ENCODE measurements at regions not wholly inside any gene's neighbourhood (a gene's known extent, or its start where the extent isn't known, plus 50 kb on each side); places are given as distances from the start of the nearest gene placed in this dataset.

DNA sequence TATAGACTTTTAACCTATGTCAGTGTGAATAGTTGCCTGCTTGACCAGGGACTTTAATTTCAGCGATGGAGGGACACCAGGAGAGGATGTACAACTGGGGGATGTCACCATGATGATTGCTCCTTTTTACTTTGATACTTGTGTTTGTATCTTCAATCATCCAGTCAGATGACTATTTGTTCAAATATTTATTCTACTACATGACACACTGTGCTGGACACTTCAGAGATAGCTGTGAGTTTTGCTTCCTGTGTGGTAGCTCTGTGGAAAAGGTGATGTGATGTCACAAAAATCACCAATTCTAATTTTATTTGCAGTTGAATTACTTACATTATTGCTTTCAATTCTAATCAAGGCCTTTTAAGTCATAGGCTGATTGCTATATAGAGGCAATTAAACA is 62.7 kb upstream of the CREB5 start:
- TF ChIP-seq, protein P1, sequence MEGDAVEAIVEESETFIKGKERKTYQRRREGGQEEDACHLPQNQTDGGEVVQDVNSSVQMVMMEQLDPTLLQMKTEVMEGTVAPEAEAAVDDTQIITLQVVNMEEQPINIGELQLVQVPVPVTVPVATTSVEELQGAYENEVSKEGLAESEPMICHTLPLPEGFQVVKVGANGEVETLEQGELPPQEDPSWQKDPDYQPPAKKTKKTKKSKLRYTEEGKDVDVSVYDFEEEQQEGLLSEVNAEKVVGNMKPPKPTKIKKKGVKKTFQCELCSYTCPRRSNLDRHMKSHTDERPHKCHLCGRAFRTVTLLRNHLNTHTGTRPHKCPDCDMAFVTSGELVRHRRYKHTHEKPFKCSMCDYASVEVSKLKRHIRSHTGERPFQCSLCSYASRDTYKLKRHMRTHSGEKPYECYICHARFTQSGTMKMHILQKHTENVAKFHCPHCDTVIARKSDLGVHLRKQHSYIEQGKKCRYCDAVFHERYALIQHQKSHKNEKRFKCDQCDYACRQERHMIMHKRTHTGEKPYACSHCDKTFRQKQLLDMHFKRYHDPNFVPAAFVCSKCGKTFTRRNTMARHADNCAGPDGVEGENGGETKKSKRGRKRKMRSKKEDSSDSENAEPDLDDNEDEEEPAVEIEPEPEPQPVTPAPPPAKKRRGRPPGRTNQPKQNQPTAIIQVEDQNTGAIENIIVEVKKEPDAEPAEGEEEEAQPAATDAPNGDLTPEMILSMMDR (IDR thresholded peaks at IDR 0.05; ENCODE audit: control extremely low read depth, extremely low read depth, low read depth, missing control alignments), result no peak
- ChIA-PET CTCF (interaction anchor here (1.4 to 3.4 kb wide), 3 partner anchors 11 to 35 kb away, joined by 3 to 20 read pairs (median 3); no protein-coding TSS in a partner anchor), POLR2A (no interaction called here)
- no peak for DNase-seq (ENCODE audit: extremely low spot score)

DNA sequence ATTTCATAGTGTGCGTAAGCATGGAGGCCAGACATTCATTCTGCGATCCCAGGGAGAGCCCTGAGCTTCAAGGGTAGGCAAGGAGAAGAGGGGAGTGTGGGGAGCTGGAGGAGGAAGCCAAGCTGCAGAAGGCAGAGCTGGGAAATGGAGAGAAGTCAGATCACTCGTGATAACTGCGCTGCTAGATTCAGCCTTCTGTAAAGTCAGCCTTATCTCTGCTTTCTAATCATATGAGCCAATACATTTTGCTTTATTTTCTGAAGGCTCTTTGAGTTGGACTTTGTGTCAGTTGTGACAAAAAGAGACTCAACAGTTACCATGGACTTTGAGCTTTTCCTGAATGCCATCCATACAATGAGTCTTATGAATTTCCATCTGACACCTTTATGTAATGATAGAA is 61.7 kb upstream of the CREB5 start:
- TF ChIP-seq, protein P1 (IDR thresholded peaks at IDR 0.05; ENCODE audit: control extremely low read depth, extremely low read depth, low read depth, missing control alignments), result no peak
- ChIA-PET POLR2A (no interaction called here), CTCF (interaction anchor here (1.4 to 2.0 kb wide), 3 partner anchors 12 to 37 kb away, joined by 3 to 7 read pairs (median 4); no protein-coding TSS in a partner anchor)
- no peak for DNase-seq (ENCODE audit: extremely low spot score)

DNA sequence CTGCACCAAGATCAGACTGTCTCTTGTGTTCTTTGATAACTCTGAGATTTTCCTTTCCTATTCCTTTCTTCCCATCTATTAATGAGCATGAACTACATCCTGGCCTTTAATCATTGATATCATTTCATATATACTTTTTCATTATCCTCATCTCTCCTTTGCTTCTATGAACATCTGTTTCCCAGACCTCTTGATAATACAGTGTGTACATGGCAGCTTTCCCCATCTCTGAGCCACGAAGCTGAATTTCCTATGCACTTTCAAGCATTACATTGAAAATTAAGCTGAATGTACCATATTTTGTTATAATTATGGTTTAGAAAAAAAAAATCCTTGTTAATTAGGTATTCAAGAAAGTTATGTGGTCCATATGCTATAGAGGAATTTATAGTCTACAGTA is 60.9 kb upstream of the CREB5 start:
- DNase-seq (ENCODE audit: extremely low spot score), result no peak
- TF ChIP-seq, protein P1 (IDR thresholded peaks at IDR 0.05; ENCODE audit: control extremely low read depth, extremely low read depth, low read depth, missing control alignments), result no peak
- POLR2A ChIA-PET, result interaction anchor here (0.6 kb wide), 1 partner anchor 1063 kb away, joined by 3 read pairs; no protein-coding TSS in a partner anchor
- CTCF ChIA-PET, result interaction anchor here (1.4 to 2.0 kb wide), 2 partner anchors 11 to 12 kb away, joined by 4 to 7 read pairs; no protein-coding TSS in a partner anchor

DNA sequence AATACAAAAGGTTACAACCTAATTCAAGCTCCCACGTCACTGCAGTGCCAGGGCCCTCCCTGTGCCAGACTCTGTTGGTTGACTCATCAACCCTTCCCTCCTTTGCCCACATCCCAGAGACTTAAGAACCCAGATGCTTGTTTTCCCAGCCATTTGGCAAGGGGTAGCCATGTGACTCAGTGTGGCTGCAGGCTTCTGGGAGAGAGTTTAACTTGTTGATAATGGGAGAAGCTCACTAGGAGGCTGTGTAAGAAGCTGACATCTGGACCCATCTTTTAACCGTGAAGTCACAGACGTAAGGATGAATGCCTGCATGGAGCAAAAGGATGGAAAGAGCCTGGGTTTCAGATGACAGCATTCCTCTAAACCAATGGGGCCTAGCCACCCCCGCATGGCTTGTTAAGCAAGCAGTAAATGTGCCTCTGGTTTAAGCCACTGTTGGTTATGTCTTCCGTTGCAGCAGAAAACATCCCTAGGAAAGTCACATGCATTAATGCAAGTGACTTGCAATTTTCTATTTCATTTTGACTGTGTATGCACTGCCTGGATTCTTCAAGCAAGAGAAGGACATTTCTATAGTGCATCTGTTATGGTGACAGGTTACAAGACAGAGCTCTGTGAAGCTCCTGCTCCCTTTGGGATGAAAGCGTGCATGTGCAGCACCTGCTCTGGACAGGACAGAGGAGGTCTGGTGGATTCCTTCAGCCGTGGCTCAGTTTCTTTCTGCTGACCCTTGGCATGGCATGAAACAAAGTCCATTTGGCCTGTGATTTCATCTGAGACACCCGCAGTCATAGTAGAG is 57.5 kb upstream of the CREB5 start:
- CTCF ChIA-PET, result interaction anchor here (1.1 kb wide), 1 partner anchor 10 kb away, joined by 3 read pairs; no protein-coding TSS in a partner anchor
- POLR2A ChIA-PET, result no interaction called here
- TF ChIP-seq, protein P1 (IDR thresholded peaks at IDR 0.05; ENCODE audit: control extremely low read depth, extremely low read depth, low read depth, missing control alignments), result no peak
- no peak for DNase-seq (ENCODE audit: extremely low spot score)

DNA sequence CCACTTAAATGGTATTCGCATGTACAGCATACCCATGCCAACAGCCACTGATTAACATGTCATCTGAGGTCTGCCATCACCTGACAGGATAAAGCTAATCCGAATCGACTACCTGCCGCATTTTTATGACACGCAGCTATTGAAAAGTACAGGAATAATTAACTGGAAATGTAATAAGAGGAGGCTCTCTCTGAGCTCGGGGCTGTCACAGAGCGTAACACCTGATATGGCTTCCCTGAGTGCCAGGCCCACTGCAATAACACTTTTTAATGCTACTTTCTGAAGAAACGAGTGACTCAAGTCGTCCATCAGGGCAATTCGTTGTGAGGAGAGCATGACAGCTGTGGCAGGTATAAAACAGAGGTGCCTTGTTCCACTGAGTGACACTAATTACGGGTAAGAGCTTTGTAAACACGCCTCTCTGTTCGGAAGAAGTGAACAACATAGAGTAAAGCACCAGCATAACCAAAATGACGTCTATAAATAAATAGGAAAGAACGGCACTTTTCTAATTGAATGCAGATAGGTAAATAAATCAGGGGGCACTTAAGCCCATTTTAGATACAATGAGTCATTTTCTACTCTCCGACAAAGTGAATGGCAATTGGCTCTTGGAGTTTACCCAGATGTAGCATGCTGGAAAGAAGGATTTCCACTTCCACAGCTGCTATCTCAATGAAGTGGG is 56.5 kb upstream of the CREB5 start:
- no peak for DNase-seq (ENCODE audit: extremely low spot score)
- TF ChIP-seq, protein P1 (IDR thresholded peaks at IDR 0.05; ENCODE audit: control extremely low read depth, extremely low read depth, low read depth, missing control alignments), result no peak
- ChIA-PET POLR2A (no interaction called here), CTCF (no interaction called here)

DNA sequence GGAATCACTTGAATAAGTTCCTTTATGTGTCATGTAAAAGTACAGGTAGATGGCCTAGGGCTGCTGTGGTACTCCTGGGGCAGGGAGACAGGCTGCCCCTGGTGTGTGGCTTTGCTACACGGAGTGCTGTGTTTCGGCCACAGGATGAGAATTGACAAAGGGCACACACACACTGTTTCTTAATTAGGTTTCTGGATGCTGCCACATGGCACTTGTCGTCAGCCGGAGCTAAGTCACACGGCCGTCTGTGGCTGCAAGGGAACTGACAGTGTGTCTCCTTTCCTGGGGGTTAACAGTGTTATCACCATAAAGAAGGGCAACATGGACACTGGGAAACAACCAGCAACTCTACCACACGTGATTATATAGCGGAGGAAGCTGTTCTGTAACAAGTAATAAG is 55.7 kb upstream of the CREB5 start:
- ChIA-PET POLR2A (no interaction called here), CTCF (no interaction called here)
- TF ChIP-seq, protein P1 (IDR thresholded peaks at IDR 0.05; ENCODE audit: control extremely low read depth, extremely low read depth, low read depth, missing control alignments), result no peak
- DNase-seq (ENCODE audit: extremely low spot score), result no peak

Measured in GM10248 (cell line).